ENCODE measurements at regions not wholly inside any gene's neighbourhood (a gene's known extent, or its start where the extent isn't known, plus 50 kb on each side); places are given as distances from the start of the nearest gene placed in this dataset.
"Not testable (repeated sequence)": the region's sequence is repeated elsewhere in the genome, so short reads cannot be mapped to it uniquely, and the experiment has no call there.

- DNase-seq (ENCODE audit: low spot score), result no peak
Measured at GRCh38 chr7:83732305-83732704, 83.4 kb upstream of the SEMA3E start.

GRCh38 chr7:83731154-83731553, 82.2 kb upstream of the SEMA3E start:
- DNase-seq (ENCODE audit: low spot score), result no peak

GRCh38 chr7:83716923-83717322, 68.0 kb upstream of the SEMA3E start:
- DNase-seq (ENCODE audit: low spot score), result not testable (repeated sequence)

DNA sequence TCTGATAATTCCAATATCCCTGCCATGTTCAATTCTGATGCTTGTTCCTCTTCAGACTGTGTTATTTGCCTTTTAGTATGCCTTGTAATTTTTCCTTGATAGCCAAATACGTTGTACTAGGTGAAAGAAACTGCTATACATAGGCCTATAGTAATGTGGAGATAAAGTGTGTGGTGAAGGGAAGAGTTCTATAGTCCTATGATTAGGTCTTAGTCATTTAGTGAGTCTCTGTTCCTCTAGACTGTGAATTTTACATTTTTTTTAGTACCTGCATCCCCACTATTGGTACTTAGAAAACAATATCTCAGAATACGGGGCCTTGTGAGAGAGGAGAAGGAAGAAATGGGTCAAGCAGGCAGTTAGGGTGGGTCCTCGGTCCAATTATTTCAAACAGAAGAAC, 59.6 kb upstream of the SEMA3E start:
- DNase-seq (ENCODE audit: low spot score), result no peak

DNA sequence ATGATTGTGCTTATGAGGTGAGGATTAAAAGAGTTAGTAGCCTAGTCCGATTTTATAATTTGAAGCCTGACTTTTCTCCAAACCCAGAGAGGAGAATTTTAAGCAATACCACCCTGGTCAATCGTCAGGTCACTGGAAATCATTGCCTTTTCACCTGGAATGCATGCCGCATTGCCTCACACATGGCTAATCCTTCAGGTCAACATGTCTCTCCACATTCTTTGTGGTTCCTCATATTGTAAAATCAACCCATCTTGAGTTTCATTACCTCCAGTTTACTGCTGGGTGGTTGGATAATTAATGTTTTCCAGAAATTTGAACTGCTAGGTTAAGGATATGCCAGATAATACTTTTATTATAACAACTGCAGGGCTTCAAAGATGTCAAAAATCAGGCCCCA, 55.6 kb upstream of the SEMA3E start:
- DNase-seq (ENCODE audit: low spot score), result no peak

- DNase-seq (ENCODE audit: low spot score), result no peak
Measured at GRCh38 chr7:83702446-83702845, 53.5 kb upstream of the SEMA3E start.

DNA sequence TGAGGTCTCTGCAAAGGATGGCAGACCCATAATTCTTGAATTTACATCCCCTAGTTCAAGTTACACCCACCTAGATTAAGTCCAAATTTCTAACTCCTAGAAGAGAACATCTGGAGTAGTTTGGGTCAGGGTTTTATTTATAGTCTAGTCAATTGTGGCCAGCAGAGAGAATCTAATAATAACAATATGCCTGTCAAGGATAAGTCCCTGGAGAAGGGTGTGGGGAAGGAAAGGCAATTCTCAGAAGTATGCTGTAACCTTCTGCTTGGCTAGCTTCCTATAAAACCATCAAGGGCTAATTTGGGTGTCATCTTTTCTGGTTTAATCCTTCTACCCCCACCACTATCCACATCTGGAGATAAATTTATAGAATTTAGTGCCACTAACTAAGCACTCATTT, 52.8 kb upstream of the SEMA3E start:
- no peak for DNase-seq (ENCODE audit: low spot score)

Measured in GM03348 (cell line).